T-helper 1 cell treated with Interleukin-12 subunit alpha and Interleukin-12 subunit beta and Interleukin-4 antibody, amounts not matched to agents 30 μg/mL and 1 μg/mL, for 36 hours (primary cell): ENCODE measurements at regions not wholly inside any gene's neighbourhood (a gene's known extent, or its start where the extent isn't known, plus 50 kb on each side); places are given as distances from the start of the nearest gene placed in this dataset.

Experiments
- H3K27ac Mint-ChIP-seq: one replicate; pipeline ENCODE4 v1.8.0; 2021; ENCODE audit warnings: mild to moderate bottlenecking, mixed read lengths
- H3K27me3 Mint-ChIP-seq: one replicate; pipeline ENCODE4 v1.8.0; 2021; ENCODE audit warnings: low read depth, mixed read lengths
- H3K36me3 Mint-ChIP-seq: one replicate; pipeline ENCODE4 v1.8.0; 2021; ENCODE audit warnings: low read depth, mixed read lengths
- H3K4me1 Mint-ChIP-seq: one replicate; pipeline ENCODE4 v1.8.0; 2021; ENCODE audit warnings: low read depth, mixed read lengths
- H3K4me3 Mint-ChIP-seq: one replicate; pipeline ENCODE4 v1.8.0; 2021; ENCODE audit warnings: mild to moderate bottlenecking, moderate library complexity, mixed read lengths
- H3K9me3 Mint-ChIP-seq: one replicate; pipeline ENCODE4 v1.8.0; 2021; ENCODE audit warnings: mixed read lengths

- H3K4me3 Mint-ChIP-seq: no peak overlapping the region
- H3K36me3 Mint-ChIP-seq: no peaks in the 10 kb centered on the region
- no peaks in the 10 kb centered on the region for H3K4me1 Mint-ChIP-seq
- peaks cover 32% of the 10 kb centered on the region for H3K27me3 Mint-ChIP-seq
- H3K9me3 Mint-ChIP-seq: no peaks in the 10 kb centered on the region
- no peak overlapping the region for H3K27ac Mint-ChIP-seq
These were observed 97.8 kb upstream of the HAND1 start for GRCh38 chr5:154575546-154576428.

GRCh38 chr5:154573011-154573410, 95.0 kb upstream of the HAND1 start:
- Mint-ChIP-seq H3K4me1 (no peaks in the 10 kb centered on the region), H3K27me3 (peaks cover 29% of the 10 kb centered on the region), H3K27ac (no peak overlapping the region), H3K36me3 (no peaks in the 10 kb centered on the region), H3K9me3 (no peaks in the 10 kb centered on the region), H3K4me3 (no peak overlapping the region)

GRCh38 chr5:154571325-154572035, 93.5 kb upstream of the HAND1 start:
- Mint-ChIP-seq H3K27ac (no peak overlapping the region), H3K9me3 (no peaks in the 10 kb centered on the region), H3K4me3 (no peak overlapping the region), H3K36me3 (no peaks in the 10 kb centered on the region), H3K27me3 (peaks cover 23% of the 10 kb centered on the region), H3K4me1 (no peaks in the 10 kb centered on the region)

- no peaks in the 10 kb centered on the region for H3K4me1 Mint-ChIP-seq
- H3K36me3 Mint-ChIP-seq: no peaks in the 10 kb centered on the region
- peaks cover 17% of the 10 kb centered on the region for H3K27me3 Mint-ChIP-seq
- H3K27ac Mint-ChIP-seq: no peak overlapping the region
- H3K4me3 Mint-ChIP-seq: no peak overlapping the region
- H3K9me3 Mint-ChIP-seq: no peaks in the 10 kb centered on the region
These were observed 92.7 kb upstream of the HAND1 start for GRCh38 chr5:154570572-154571324.

GRCh38 chr5:154568589-154568988, 90.6 kb upstream of the HAND1 start:
- Mint-ChIP-seq H3K27me3 (peaks cover 10% of the 10 kb centered on the region), H3K4me3 (no peak overlapping the region), H3K36me3 (no peaks in the 10 kb centered on the region), H3K9me3 (no peaks in the 10 kb centered on the region), H3K4me1 (no peaks in the 10 kb centered on the region), H3K27ac (no peak overlapping the region)

GRCh38 chr5:154567155-154567554, 89.1 kb upstream of the HAND1 start:
- H3K27ac Mint-ChIP-seq: no peak overlapping the region

GRCh38 chr5:154566146-154566680, 88.2 kb upstream of the HAND1 start:
- peaks cover 14% of the 10 kb centered on the region for H3K27me3 Mint-ChIP-seq
- H3K9me3 Mint-ChIP-seq: no peaks in the 10 kb centered on the region
- H3K4me1 Mint-ChIP-seq: no peaks in the 10 kb centered on the region
- H3K36me3 Mint-ChIP-seq: no peaks in the 10 kb centered on the region
- no peak overlapping the region for H3K4me3 Mint-ChIP-seq
- no peak overlapping the region for H3K27ac Mint-ChIP-seq

More at GRCh38 chr5:154567155-154567554, 89.1 kb upstream of the HAND1 start:
- no peak overlapping the region for H3K4me3 Mint-ChIP-seq
- H3K9me3 Mint-ChIP-seq: no peaks in the 10 kb centered on the region
- no peaks in the 10 kb centered on the region for H3K36me3 Mint-ChIP-seq
- H3K4me1 Mint-ChIP-seq: no peaks in the 10 kb centered on the region
- H3K27me3 Mint-ChIP-seq: peaks cover 14% of the 10 kb centered on the region

GRCh38 chr5:154565123-154565522, 87.1 kb upstream of the HAND1 start:
- no peaks in the 10 kb centered on the region for H3K36me3 Mint-ChIP-seq
- H3K4me1 Mint-ChIP-seq: no peaks in the 10 kb centered on the region
- no peak overlapping the region for H3K27ac Mint-ChIP-seq
- peaks cover 15% of the 10 kb centered on the region for H3K27me3 Mint-ChIP-seq
- H3K4me3 Mint-ChIP-seq: no peak overlapping the region
- H3K9me3 Mint-ChIP-seq: no peaks in the 10 kb centered on the region

- no peak overlapping the region for H3K27ac Mint-ChIP-seq
- H3K36me3 Mint-ChIP-seq: no peaks in the 10 kb centered on the region
- H3K9me3 Mint-ChIP-seq: no peaks in the 10 kb centered on the region
- no peak overlapping the region for H3K4me3 Mint-ChIP-seq
- no peaks in the 10 kb centered on the region for H3K4me1 Mint-ChIP-seq
- H3K27me3 Mint-ChIP-seq: peaks cover 20% of the 10 kb centered on the region
These were observed 84.3 kb upstream of the HAND1 start for GRCh38 chr5:154562244-154562880.

- Mint-ChIP-seq H3K4me3 (no peak overlapping the region), H3K4me1 (no peaks in the 10 kb centered on the region), H3K27ac (no peak overlapping the region), H3K27me3 (peaks cover 16% of the 10 kb centered on the region), H3K9me3 (peaks cover 5% of the 10 kb centered on the region), H3K36me3 (no peaks in the 10 kb centered on the region)
These were observed 81.6 kb upstream of the HAND1 start for GRCh38 chr5:154559398-154560276.

GRCh38 chr5:154557548-154557947, 79.5 kb upstream of the HAND1 start:
- Mint-ChIP-seq H3K27ac (no peak overlapping the region), H3K4me1 (no peaks in the 10 kb centered on the region), H3K9me3 (peaks cover 19% of the 10 kb centered on the region), H3K4me3 (no peak overlapping the region), H3K27me3 (peaks cover 9% of the 10 kb centered on the region), H3K36me3 (no peaks in the 10 kb centered on the region)

- H3K27me3 Mint-ChIP-seq: peaks cover 14% of the 10 kb centered on the region
These were observed 69.5 kb upstream of the HAND1 start for GRCh38 chr5:154547551-154547950.

GRCh38 chr5:154546719-154547118, 68.7 kb upstream of the HAND1 start:
- Mint-ChIP-seq H3K36me3 (no peaks in the 10 kb centered on the region), H3K4me3 (no peak overlapping the region), H3K4me1 (no peaks in the 10 kb centered on the region), H3K27ac (no peak overlapping the region), H3K27me3 (peaks cover 14% of the 10 kb centered on the region), H3K9me3 (no peaks in the 10 kb centered on the region)

More at GRCh38 chr5:154547551-154547950, 69.5 kb upstream of the HAND1 start:
- Mint-ChIP-seq H3K9me3 (no peaks in the 10 kb centered on the region), H3K36me3 (no peaks in the 10 kb centered on the region), H3K4me3 (no peak overlapping the region), H3K27ac (no peak overlapping the region), H3K4me1 (no peaks in the 10 kb centered on the region)
